Upper lobe of left lung (tissue), 4 donors: ENCODE measurements at regions not wholly inside any gene's neighbourhood (a gene's known extent, or its start where the extent isn't known, plus 50 kb on each side); places are given as distances from the start of the nearest gene placed in this dataset.

ENCODE experiments used
- CTCF ChIP-seq, 6 experiments: fragments of 450-650 bp in 4 of 6; fragments of 200-600 bp in 2 of 6; sonication (generic) in 2 of 6; IDR thresholded peaks; one replicate each; pipeline ENCODE4 v1.5.1; 2016 to 2019; ENCODE audit warnings: antibody characterized with exemption in 6 of 6
- POLR2A ChIP-seq, 4 donors: fragments of 450-650 bp; IDR thresholded peaks; one replicate each; pipeline ENCODE4 v1.5.1; 2016 to 2017; ENCODE audit warnings: antibody characterized with exemption in 4 of 4, mild to moderate bottlenecking in 2 of 4

- TF ChIP-seq POLR2A (IDR thresholded peaks at IDR 0.05), result no peak
- TF ChIP-seq CTCF (IDR thresholded peaks at IDR 0.05), result no peak
These were observed 85.9 kb downstream of the MAFB start for GRCh38 chr20:40603057-40603651.
